ENCODE measurements at regions not wholly inside any gene's neighbourhood (a gene's known extent, or its start where the extent isn't known, plus 50 kb on each side); places are given as distances from the start of the nearest gene placed in this dataset.
A peak's percentile ranks its signal among the peaks of the same experiment; 100 is the strongest.

- in situ Hi-C loops (cut with MboI; ENCODE audit: low sequenced_read_pairs) (no loop called here), dilution Hi-C loops (cut with HindIII; ENCODE audit: low sequenced_read_pairs, unreplicated experiment) (no loop called here), intact Hi-C loops (cut with micrococcal nuclease) (loop anchor here (10.0 kb wide), 1 partner anchor 179 kb away; no protein-coding TSS in a partner anchor)
- H3K36me3 ChIP-seq (ENCODE audit: control insufficient read depth, insufficient read depth, low read length) = no peaks in the 10 kb centered on the region
- no peak overlapping the region for H3K27ac ChIP-seq (ENCODE audit: insufficient read depth, low read length)
- TF ChIP-seq RFX5 (IDR thresholded peaks at IDR 0.05; ENCODE audit: low read depth, low read length) = no peak
- no peak for TF ChIP-seq RCOR1 (IDR thresholded peaks at IDR 0.05; ENCODE audit: insufficient replicate concordance, low read length)
- no peak for TF ChIP-seq MAFK (IDR thresholded peaks at IDR 0.05; ENCODE audit: low read depth, low read length)
- TF ChIP-seq POLR2A (IDR thresholded peaks at IDR 0.05; ENCODE audit: low read depth, low read length) = no peak
- no peak for TF ChIP-seq USF2 (IDR thresholded peaks at IDR 0.05; ENCODE audit: low read depth, low read length)
- no peak for TF ChIP-seq MAZ (IDR thresholded peaks at IDR 0.05; ENCODE audit: borderline replicate concordance, low read depth, low read length)
- TF ChIP-seq FOS (IDR thresholded peaks at IDR 0.05; ENCODE audit: low read depth, low read length) = no peak
- no peak overlapping the region for H2BK20ac ChIP-seq (ENCODE audit: low read depth, low read length)
- H2BK120ac ChIP-seq (ENCODE audit: low read depth, low read length) = no peak overlapping the region
- no peak overlapping the region for H3K9ac ChIP-seq (ENCODE audit: low read depth, low read length)
- CTCF ChIA-PET = no interaction called here
- no peak overlapping the region for H2AK9ac ChIP-seq (replicated peaks; ENCODE audit: low read depth, low read length, poor library complexity)
- H3K18ac ChIP-seq (ENCODE audit: low read depth, low read length) = no peak overlapping the region
- H3K4ac ChIP-seq (ENCODE audit: low read depth, low read length) = no peak overlapping the region
- no peak overlapping the region for H4K91ac ChIP-seq (ENCODE audit: insufficient read depth, low read depth, low read length)
- H2AFZ ChIP-seq (replicated peaks; ENCODE audit: low read length, poor library complexity) = no peak overlapping the region
- no CpG with 5 or more reads among the region's 2 CpGs for WGBS, 2 experiments (ENCODE audit: extremely low coverage in 2 of 2, insufficient read length in 1 of 2)
- no peak overlapping the region for H2AK5ac ChIP-seq (ENCODE audit: low read depth, low read length)
- H2BK5ac ChIP-seq (ENCODE audit: low read depth, low read length, poor library complexity, severe bottlenecking) = no peak overlapping the region
- no peak overlapping the region for H4K8ac ChIP-seq (ENCODE audit: low read depth in 2 of 2, low read length in 2 of 2)
- peak overlapping the region; percentile 21; the same call in 1 of the 3 replicates for H2BK15ac ChIP-seq (ENCODE audit: low read depth, low read length)
- no peak overlapping the region for H3K4me3 ChIP-seq (ENCODE audit: insufficient read depth, low read depth, low read length)
- DNase-seq (no peak), ATAC-seq (ENCODE audit: low read depth) (no peak)
- H3K9me3 ChIP-seq (ENCODE audit: control insufficient read depth, insufficient read depth, low read length) = no peaks in the 10 kb centered on the region
- no peak overlapping the region for H3K4me2 ChIP-seq (ENCODE audit: low read depth, low read length)
- POLR2A ChIA-PET (ENCODE audit: unreplicated experiment) = no interaction called here
- H3K79me1 ChIP-seq (ENCODE audit: low read depth in 1 of 2, low read length in 2 of 2) = no peaks in the 10 kb centered on the region
- peaks cover 5% of the 10 kb centered on the region for H3K4me1 ChIP-seq (ENCODE audit: control insufficient read depth, insufficient read depth, low read length)
- H3K27me3 ChIP-seq (ENCODE audit: control insufficient read depth, insufficient read depth, low read length) = no peaks in the 10 kb centered on the region
- H3K56ac ChIP-seq (ENCODE audit: extremely low read depth, insufficient read depth, low read length) = no peak overlapping the region
- BruUV-seq (replicated peaks) = no TSS peak
- no peak overlapping the region for H4K5ac ChIP-seq (ENCODE audit: low read depth, low read length)
- no peaks in the 10 kb centered on the region for H4K20me1 ChIP-seq (ENCODE audit: insufficient read depth, low read length)
- no peak overlapping the region for H3K23ac ChIP-seq (ENCODE audit: low read depth, low read length)
- no peak overlapping the region for H3K14ac ChIP-seq (replicated peaks; ENCODE audit: low read depth, low read length)
- no peaks in the 10 kb centered on the region for H3K9me1 ChIP-seq (ENCODE audit: insufficient read depth, low read length)
Measured at GRCh38 chr2:21833767-21834166, 710.0 kb downstream of the TDRD15 start.

Measured in IMR-90 (cell line).